ENCODE measurements at regions not wholly inside any gene's neighbourhood (a gene's known extent, or its start where the extent isn't known, plus 50 kb on each side); places are given as distances from the start of the nearest gene placed in this dataset.

DNA sequence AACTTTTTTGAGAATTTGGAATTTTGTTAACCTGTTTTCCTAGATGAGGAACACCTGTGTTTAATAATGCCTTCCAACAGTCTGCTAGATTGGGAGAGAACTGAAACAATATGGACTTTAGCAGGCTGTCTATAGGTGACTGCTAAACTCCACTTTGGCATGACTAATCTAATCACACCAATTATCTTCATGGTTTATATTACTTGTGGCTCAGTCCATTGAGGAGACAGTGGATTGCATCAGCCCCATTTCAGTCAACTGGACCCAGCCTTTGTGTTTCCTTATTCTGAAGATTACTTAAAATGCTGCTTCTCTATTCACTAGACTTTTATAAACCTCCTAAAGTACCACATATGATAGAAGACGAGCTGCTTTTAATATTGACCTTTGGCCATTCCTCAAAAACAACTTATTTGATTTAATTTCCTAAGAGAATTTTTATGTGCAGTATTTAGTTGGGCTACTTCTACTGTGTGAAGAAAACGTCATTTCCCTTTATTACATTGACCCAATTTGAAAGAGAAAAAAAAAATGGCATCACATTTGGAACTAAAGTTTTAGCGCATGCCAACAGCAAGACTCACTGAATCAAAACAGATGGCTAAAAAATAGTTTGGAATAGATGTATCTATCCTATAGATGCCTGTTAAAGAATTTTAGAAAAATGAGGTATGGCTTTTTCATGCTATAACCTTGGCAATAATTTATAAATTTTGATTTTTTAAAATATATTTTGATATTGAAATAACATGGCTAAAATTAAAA, 295.8 kb downstream of the NDFIP2 start:
- H3K9ac ChIP-seq (ENCODE audit: extremely low read depth, low read length, poor library complexity, severe bottlenecking) = no peak overlapping the region
- H3K27ac ChIP-seq (ENCODE audit: low read depth, low read length) = peak overlapping the region; percentile 9
- peaks cover 22% of the 10 kb centered on the region for H3K4me1 ChIP-seq (ENCODE audit: control insufficient read depth, insufficient read depth, low read length)
- WGBS, 2 experiments (ENCODE audit: insufficient coverage in 1 of 2, insufficient read length in 1 of 2) = 89% methylated on average over 3 of the region's 3 CpGs; no CpG with 5 or more reads in 1 of the 2 experiments
- no peak overlapping the region for H3K27ac Mint-ChIP-seq
- H3K36me3 ChIP-seq (ENCODE audit: control insufficient read depth, insufficient read depth, low read length) = no peaks in the 10 kb centered on the region
- TF ChIP-seq, protein P1, sequence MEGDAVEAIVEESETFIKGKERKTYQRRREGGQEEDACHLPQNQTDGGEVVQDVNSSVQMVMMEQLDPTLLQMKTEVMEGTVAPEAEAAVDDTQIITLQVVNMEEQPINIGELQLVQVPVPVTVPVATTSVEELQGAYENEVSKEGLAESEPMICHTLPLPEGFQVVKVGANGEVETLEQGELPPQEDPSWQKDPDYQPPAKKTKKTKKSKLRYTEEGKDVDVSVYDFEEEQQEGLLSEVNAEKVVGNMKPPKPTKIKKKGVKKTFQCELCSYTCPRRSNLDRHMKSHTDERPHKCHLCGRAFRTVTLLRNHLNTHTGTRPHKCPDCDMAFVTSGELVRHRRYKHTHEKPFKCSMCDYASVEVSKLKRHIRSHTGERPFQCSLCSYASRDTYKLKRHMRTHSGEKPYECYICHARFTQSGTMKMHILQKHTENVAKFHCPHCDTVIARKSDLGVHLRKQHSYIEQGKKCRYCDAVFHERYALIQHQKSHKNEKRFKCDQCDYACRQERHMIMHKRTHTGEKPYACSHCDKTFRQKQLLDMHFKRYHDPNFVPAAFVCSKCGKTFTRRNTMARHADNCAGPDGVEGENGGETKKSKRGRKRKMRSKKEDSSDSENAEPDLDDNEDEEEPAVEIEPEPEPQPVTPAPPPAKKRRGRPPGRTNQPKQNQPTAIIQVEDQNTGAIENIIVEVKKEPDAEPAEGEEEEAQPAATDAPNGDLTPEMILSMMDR (conservative IDR thresholded peaks at IDR 0.05) = no peak
- no peaks in the 10 kb centered on the region for H3K36me3 Mint-ChIP-seq (ENCODE audit: low read depth)
- H3K4me3 ChIP-seq (ENCODE audit: low read length) = peak overlapping the region; percentile 8
- H3K27me3 ChIP-seq (ENCODE audit: control insufficient read depth, insufficient read depth, low read length, poor library complexity, severe bottlenecking) = no peaks in the 10 kb centered on the region
- no peak overlapping the region for H3K4me3 Mint-ChIP-seq
- H3K9me3 Mint-ChIP-seq = peaks cover under 1% of the 10 kb centered on the region
- H3K9me3 ChIP-seq (ENCODE audit: control insufficient read depth, low read length) = peaks cover 5% of the 10 kb centered on the region
- no peaks in the 10 kb centered on the region for H3K27me3 Mint-ChIP-seq (ENCODE audit: insufficient read depth)
- peaks cover 44% of the 10 kb centered on the region for H3K4me1 Mint-ChIP-seq
- DNase-seq = no peak

DNA sequence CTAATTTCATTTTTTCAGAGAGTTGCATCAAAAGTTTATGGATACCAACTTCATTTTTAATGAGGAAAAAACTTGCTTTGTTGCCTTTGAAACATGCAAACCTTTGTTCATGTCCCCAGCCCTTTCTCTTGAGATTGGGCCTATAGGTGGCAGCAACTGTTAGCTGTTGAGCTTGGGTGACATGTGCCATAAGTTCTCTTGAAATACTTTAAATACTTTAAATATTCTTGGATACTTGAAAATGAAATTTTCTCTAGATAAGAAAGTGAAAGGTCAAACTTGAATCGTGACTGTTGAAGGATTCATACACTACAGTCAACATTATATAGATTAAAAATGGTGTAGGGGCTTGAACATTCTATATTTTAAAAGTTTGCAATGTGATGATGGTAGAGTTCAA, 294.9 kb downstream of the NDFIP2 start:
- WGBS, 2 experiments (ENCODE audit: insufficient coverage in 1 of 2, insufficient read length in 1 of 2) = no CpG with 5 or more reads among the region's 1 CpG
- Histone ChIP-seq H3K27me3 (ENCODE audit: control insufficient read depth, insufficient read depth, low read length, poor library complexity, severe bottlenecking) (no peaks in the 10 kb centered on the region), H3K9me3 (ENCODE audit: control insufficient read depth, low read length) (peaks cover 14% of the 10 kb centered on the region), H3K27ac (ENCODE audit: low read depth, low read length) (no peak overlapping the region), H3K9ac (ENCODE audit: extremely low read depth, low read length, poor library complexity, severe bottlenecking) (no peak overlapping the region), H3K4me3 (ENCODE audit: low read length) (no peak overlapping the region), H3K36me3 (ENCODE audit: control insufficient read depth, insufficient read depth, low read length) (no peaks in the 10 kb centered on the region), H3K4me1 (ENCODE audit: control insufficient read depth, insufficient read depth, low read length) (peaks cover 17% of the 10 kb centered on the region)
- Mint-ChIP-seq H3K4me1 (peaks cover 42% of the 10 kb centered on the region), H3K36me3 (ENCODE audit: low read depth) (no peaks in the 10 kb centered on the region), H3K9me3 (peaks cover 8% of the 10 kb centered on the region), H3K4me3 (no peak overlapping the region), H3K27me3 (ENCODE audit: insufficient read depth) (no peaks in the 10 kb centered on the region), H3K27ac (no peak overlapping the region)
- peak; percentile 75 for DNase-seq
- TF ChIP-seq, protein P1 (conservative IDR thresholded peaks at IDR 0.05) = peak; percentile 87

DNA sequence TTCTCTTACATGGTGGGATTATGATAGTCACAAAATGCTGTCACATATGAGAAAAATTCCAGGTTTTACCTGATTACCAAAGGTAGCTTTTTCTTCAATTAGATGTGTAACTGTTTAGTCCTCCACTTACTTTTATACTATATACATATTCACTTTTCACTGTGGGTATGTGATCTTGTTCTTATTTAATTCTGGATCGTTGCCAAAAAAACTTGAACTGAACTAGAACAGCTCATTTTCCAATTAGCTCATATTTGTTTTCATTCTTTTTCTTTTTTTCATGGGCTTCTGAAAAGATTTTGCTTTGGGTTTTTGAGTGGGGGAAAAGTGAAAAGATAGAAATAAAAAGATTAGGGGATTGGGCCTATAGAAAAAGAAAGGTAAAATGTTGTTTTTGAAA, 291.9 kb downstream of the NDFIP2 start:
- H3K27me3 Mint-ChIP-seq (ENCODE audit: insufficient read depth) = no peaks in the 10 kb centered on the region
- TF ChIP-seq, protein P1 (conservative IDR thresholded peaks at IDR 0.05) = no peak
- H3K4me3 Mint-ChIP-seq = no peak overlapping the region
- H3K27me3 ChIP-seq (ENCODE audit: control insufficient read depth, insufficient read depth, low read length, poor library complexity, severe bottlenecking) = no peaks in the 10 kb centered on the region
- no peaks in the 10 kb centered on the region for H3K36me3 Mint-ChIP-seq (ENCODE audit: low read depth)
- peaks cover 4% of the 10 kb centered on the region for H3K4me1 ChIP-seq (ENCODE audit: control insufficient read depth, insufficient read depth, low read length)
- peaks cover 16% of the 10 kb centered on the region for H3K4me1 Mint-ChIP-seq
- no peak overlapping the region for H3K9ac ChIP-seq (ENCODE audit: extremely low read depth, low read length, poor library complexity, severe bottlenecking)
- H3K9me3 Mint-ChIP-seq = peaks cover 9% of the 10 kb centered on the region
- no peak overlapping the region for H3K27ac Mint-ChIP-seq
- 100% methylated on average over 1 of the region's 1 CpG; no CpG with 5 or more reads in 1 of the 2 experiments for WGBS, 2 experiments (ENCODE audit: insufficient coverage in 1 of 2, insufficient read length in 1 of 2)
- no peak overlapping the region for H3K27ac ChIP-seq (ENCODE audit: low read depth, low read length)
- H3K9me3 ChIP-seq (ENCODE audit: control insufficient read depth, low read length) = peaks cover 19% of the 10 kb centered on the region
- no peak for DNase-seq
- no peak overlapping the region for H3K4me3 ChIP-seq (ENCODE audit: low read length)
- no peaks in the 10 kb centered on the region for H3K36me3 ChIP-seq (ENCODE audit: control insufficient read depth, insufficient read depth, low read length)
